HG03025 (cell line): ENCODE measurements at regions not wholly inside any gene's neighbourhood (a gene's known extent, or its start where the extent isn't known, plus 50 kb on each side); places are given as distances from the start of the nearest gene placed in this dataset.

ENCODE experiments used
- ATAC-seq: cut with Tn5 transposase; IDR thresholded peaks from one replicate; pipeline ENCODE4 v1.9.1; 2021; ENCODE audit warnings: mild to moderate bottlenecking, moderate library complexity; ENCODE audit not compliant: unreplicated experiment, low FRiP score

- no peak for ATAC-seq
Measured at GRCh38 chr2:198203336-198204069, 399.1 kb downstream of the PLCL1 start.
